Liver (tissue), 7 donors: ENCODE measurements at regions not wholly inside any gene's neighbourhood (a gene's known extent, or its start where the extent isn't known, plus 50 kb on each side); places are given as distances from the start of the nearest gene placed in this dataset.
"Not testable (repeated sequence)": the region's sequence is repeated elsewhere in the genome, so short reads cannot be mapped to it uniquely, and the experiment has no call there.

Experiments used
- DNase-seq: peaks from one replicate; pipeline ENCODE4 v3.0.0-alpha.2; 2017; ENCODE audit warnings: low spot score
- H3K27ac ChIP-seq, 2 donors: one replicate each; pipeline ENCODE4 v1.7.0; 2013; ENCODE audit warnings: inconsistent platforms in 2 of 2, low read length in 2 of 2, control low read depth in 1 of 2, low read depth in 1 of 2, mild to moderate bottlenecking in 1 of 2
- H3K27me3 ChIP-seq, 4 donors: one replicate each; pipeline versions ENCODE4 v1.6.1 to v1.7.0; 2013; ENCODE audit warnings: low read length in 3 of 4, inconsistent platforms in 1 of 4, mild to moderate bottlenecking in 1 of 4, moderate library complexity in 1 of 4; ENCODE audit not compliant: control insufficient read depth in 4 of 4, insufficient read depth in 4 of 4
- H3K36me3 ChIP-seq, 4 donors: one replicate each; pipeline versions ENCODE4 v1.6.1 to v1.7.0; 2013; ENCODE audit warnings: low read length in 3 of 4, mild to moderate bottlenecking in 3 of 4, low read depth in 1 of 4, moderate library complexity in 1 of 4; ENCODE audit not compliant: control insufficient read depth in 4 of 4, insufficient read depth in 3 of 4
- H3K4me1 ChIP-seq, 4 donors: one replicate each; pipeline versions ENCODE4 v1.6.1 to v1.7.0; 2013; ENCODE audit warnings: low read length in 3 of 4, mild to moderate bottlenecking in 3 of 4, moderate library complexity in 1 of 4; ENCODE audit not compliant: control insufficient read depth in 4 of 4, insufficient read depth in 4 of 4
- H3K4me3 ChIP-seq, 3 donors: one replicate each; pipeline versions ENCODE4 v1.6.1 to v1.7.0; 2013; ENCODE audit warnings: low read length in 3 of 3, control low read depth in 1 of 3, low read depth in 1 of 3, mild to moderate bottlenecking in 1 of 3
- H3K9ac ChIP-seq, 2 donors: one replicate each; pipeline ENCODE4 v1.7.0; 2013; ENCODE audit warnings: low read length in 2 of 2, mild to moderate bottlenecking in 2 of 2, moderate library complexity in 2 of 2, control low read depth in 1 of 2, low read depth in 1 of 2
- H3K9me3 ChIP-seq, 4 donors: one replicate each; pipeline versions ENCODE4 v1.6.1 to v1.7.0; 2013; ENCODE audit warnings: low read length in 3 of 4; ENCODE audit not compliant: control insufficient read depth in 4 of 4
- GABPA ChIP-seq, 2 donors: IDR thresholded peaks in 1 of 2; conservative IDR thresholded peaks in 1 of 2; 2 replicates each; pipeline ENCODE4 v1.6.1; 2016; ENCODE audit warnings: antibody characterized with exemption in 2 of 2, mild to moderate bottlenecking in 1 of 2, moderate library complexity in 1 of 2
- HNF4A ChIP-seq, 2 donors: conservative IDR thresholded peaks; 2 replicates each; pipeline ENCODE4 v1.6.1; 2016; ENCODE audit warnings: antibody characterized with exemption in 2 of 2, mild to moderate bottlenecking in 2 of 2
- YY1 ChIP-seq: IDR thresholded peaks from 2 replicates; pipeline ENCODE4 v1.6.1; 2016; ENCODE audit warnings: antibody characterized with exemption, mild to moderate bottlenecking
- WGBS: extraction: QIAGEN DNeasy Blood & Tissue Kit; methylation state at CpG from one replicate; pipeline ENCODE4 v1.1.7; 2013; 5-methylcytosine and 5-hydroxymethylcytosine counted together
- donor health status: healthy.
- donor health status: healthy.
- donor health status: healthy.
- donor health status: healthy.

GRCh38 chr21:14010729-14011128 is 200.0 kb downstream of the LIPI start:
- Histone ChIP-seq H3K4me1 (no peaks in the 10 kb centered on the region), H3K36me3 (no peaks in the 10 kb centered on the region), H3K9me3 (no peaks in the 10 kb centered on the region), H3K27me3 (no peaks in the 10 kb centered on the region), H3K27ac (no peak overlapping the region), H3K9ac (no peak overlapping the region), H3K4me3 (no peak overlapping the region)
- TF ChIP-seq YY1: no peak
- TF ChIP-seq GABPA (IDR thresholded peaks at IDR 0.05 in 1 of 2, conservative IDR thresholded peaks at IDR 0.05 in 1 of 2): no peak
- TF ChIP-seq HNF4A (conservative IDR thresholded peaks at IDR 0.05): no peak
- 84% methylated on average over 8 of the region's 8 CpGs for WGBS
- DNase-seq: no peak

- not testable (repeated sequence) for H3K27ac ChIP-seq, H3K36me3 ChIP-seq, H3K9ac ChIP-seq, H3K4me1 ChIP-seq, H3K27me3 ChIP-seq, H3K9me3 ChIP-seq, DNase-seq, H3K4me3 ChIP-seq
- WGBS: 83% methylated on average over 6 of the region's 6 CpGs
These were observed 200.8 kb downstream of the LIPI start for GRCh38 chr21:14009990-14010389.

DNA sequence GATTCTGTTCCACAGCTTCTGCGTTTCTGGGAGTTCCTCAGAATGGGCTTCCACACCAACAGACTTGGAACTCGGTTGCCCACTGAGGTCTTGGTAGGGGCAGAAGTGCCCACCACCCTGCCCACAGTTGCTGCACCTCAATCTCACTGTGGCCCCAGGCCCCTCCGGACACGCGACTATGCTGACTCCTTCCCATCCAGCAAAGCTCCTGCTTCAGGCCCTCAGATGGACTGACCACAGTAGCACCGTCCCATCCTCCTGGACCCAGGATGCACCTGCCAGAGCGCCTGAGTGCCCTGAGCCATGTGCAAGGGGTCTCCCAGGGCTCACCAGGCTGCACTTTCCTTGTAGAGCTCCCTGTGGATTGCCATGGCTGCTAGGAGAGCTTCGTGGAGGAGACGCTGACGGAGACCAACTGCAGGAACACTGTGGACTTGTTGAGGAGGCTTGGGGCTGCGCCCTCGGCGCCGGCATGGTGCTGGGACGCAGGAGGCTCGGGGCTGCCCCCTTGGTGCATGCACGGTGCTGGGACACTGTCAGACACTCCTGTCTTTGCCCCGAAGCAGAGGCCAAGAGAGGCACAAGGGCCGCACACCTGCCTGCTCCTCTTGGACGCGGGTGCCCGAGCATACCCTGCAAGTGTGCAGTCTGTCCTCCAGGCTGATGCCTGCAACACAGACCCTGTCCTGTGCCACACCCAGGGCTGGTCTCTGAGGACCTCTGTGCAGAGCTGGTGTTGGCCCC is 201.3 kb downstream of the LIPI start:
- H3K27ac ChIP-seq, H3K36me3 ChIP-seq: not testable (repeated sequence)
- WGBS: 86% methylated on average over 22 of the region's 22 CpGs

DNA sequence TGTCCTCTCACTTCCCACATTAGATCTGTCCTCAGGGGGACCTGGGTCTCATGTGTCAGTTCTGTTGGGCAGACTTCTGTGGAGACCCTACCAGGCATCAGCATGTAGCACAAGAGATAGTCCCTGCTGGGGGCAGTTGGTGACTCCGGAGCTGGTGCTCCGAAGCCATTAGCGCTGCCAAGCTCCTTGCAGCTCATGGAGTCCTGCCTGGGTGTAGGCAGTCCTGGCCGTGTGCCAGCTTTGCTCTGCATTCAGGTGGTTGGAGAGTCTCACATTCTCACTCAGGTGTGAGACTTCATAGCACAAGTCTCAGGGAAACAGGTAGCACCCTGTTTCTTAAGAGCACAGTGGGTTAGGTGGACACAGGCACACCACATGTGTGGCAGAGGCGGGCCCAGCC is 202.3 kb downstream of the LIPI start:
- DNase-seq, H3K27me3 ChIP-seq, H3K27ac ChIP-seq, H3K9ac ChIP-seq, H3K4me3 ChIP-seq, H3K4me1 ChIP-seq, H3K36me3 ChIP-seq, H3K9me3 ChIP-seq: not testable (repeated sequence)
- WGBS: 79% methylated on average over 5 of the region's 5 CpGs

More for the DNA sequence above, 201.3 kb downstream of the LIPI start:
- H3K4me3 ChIP-seq, DNase-seq, H3K9ac ChIP-seq, H3K4me1 ChIP-seq, H3K9me3 ChIP-seq, H3K27me3 ChIP-seq: not testable (repeated sequence)

DNA sequence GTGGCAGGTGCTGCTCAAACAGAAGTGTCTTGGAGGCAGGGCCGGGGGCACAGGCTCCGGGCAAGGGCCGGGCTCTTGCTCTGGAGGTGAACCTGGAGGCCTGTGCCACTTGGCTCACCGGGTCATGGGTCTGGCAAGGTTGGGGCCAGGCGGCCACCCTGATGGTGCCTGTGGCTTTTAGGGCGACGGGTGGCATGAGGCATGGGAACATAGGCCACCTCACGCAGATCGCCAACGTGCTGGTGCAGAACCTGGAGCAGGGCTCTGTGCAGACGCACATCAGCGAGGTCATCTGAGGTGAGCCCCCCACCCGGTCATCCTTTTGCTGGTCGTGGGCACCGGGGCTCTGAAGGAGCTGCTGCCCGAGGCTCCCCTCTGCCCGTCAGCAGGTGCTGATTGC is 202.7 kb downstream of the LIPI start:
- not testable (repeated sequence) for H3K36me3 ChIP-seq, H3K4me1 ChIP-seq, H3K27ac ChIP-seq, DNase-seq, H3K4me3 ChIP-seq, H3K9me3 ChIP-seq, H3K9ac ChIP-seq, H3K27me3 ChIP-seq
- 94% methylated on average over 17 of the region's 17 CpGs for WGBS

GRCh38 chr21:14006144-14006543 is 204.6 kb downstream of the LIPI start:
- not testable (repeated sequence) for H3K9me3 ChIP-seq, H3K36me3 ChIP-seq, H3K27me3 ChIP-seq, H3K27ac ChIP-seq, H3K9ac ChIP-seq, H3K4me1 ChIP-seq, H3K4me3 ChIP-seq, DNase-seq
- 75% methylated on average over 6 of the region's 7 CpGs for WGBS

DNA sequence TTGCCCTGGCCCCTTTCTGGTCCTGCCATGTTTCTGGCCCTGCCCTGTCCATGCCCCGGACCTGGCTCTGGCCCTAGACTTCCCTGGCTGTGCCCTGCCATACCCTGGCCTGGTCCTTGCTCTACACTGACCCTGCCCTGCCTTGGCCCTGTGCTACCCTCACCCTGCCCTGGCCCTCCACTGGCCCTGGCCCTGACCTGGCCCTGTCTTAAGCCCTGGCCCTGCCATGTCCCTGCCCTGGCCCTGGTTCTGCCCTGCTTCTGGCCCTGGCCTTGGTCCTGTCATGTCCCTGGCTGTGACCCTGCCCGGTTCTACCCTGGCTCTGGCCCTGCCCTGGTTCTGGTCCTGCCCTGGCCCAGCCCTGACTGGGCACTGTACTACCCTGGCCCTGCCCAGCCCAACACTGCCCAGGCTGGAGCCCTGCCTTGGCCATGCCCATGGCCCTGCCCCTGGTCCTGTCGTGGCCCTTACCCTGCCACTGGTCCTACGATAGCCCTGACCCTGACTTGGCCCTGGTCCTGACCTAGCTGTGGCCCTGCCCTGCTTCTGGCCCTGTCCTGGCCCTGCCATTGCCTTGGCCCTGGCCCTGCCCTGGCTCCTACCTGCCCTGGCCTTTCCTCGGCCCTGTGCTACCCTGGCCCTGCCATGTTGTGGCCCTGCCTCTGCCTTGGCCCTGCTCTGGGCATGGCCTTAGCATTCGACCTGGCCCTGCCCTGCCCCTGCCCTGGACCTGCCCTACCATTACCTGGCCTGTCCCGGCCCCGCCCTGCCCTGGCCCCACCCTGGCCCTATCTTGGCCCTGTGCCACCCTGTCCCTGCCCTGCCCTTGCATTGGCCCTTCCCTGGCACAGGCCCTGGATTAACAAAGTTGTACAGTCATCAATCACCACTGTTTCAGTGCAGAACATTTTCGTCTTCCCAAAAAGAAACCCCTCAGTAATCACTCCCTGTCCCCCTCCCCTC is 223.5 kb downstream of the LIPI start:
- not testable (repeated sequence) for H3K4me3 ChIP-seq, H3K36me3 ChIP-seq, H3K4me1 ChIP-seq, H3K9me3 ChIP-seq, DNase-seq, H3K27me3 ChIP-seq, H3K27ac ChIP-seq, H3K9ac ChIP-seq
- WGBS: 68% methylated on average over 8 of the region's 9 CpGs
